BJ (cell line): ENCODE measurements at regions not wholly inside any gene's neighbourhood (a gene's known extent, or its start where the extent isn't known, plus 50 kb on each side); places are given as distances from the start of the nearest gene placed in this dataset.

ENCODE experiments used
- CTCF ChIA-PET: fragments of 350-600 bp; formaldehyde crosslinking; extraction: SDS; loops from one replicate; lab custom pipeline; 2021; ENCODE audit warnings: antibody characterized with exemption, inconsistent platforms; lab: Yijun Ruan, JAX
- POLR2A ChIA-PET: fragments of 300-600 bp; sonication (Branson Sonifier 250); formaldehyde crosslinking; extraction: SDS; loops from one replicate; lab custom pipeline; 2021; ENCODE audit warnings: antibody characterized with exemption; lab: Charles Lee
- DNase-seq: peaks from one replicate; pipeline ENCODE4 v3.0.0-alpha.2; 2011; ENCODE audit warnings: low read depth
- H3K27me3 ChIP-seq: 2 replicates; pipeline ENCODE4 v1.6.0; 2011; ENCODE audit warnings: low read length; ENCODE audit not compliant: control insufficient read depth, insufficient read depth
- H3K36me3 ChIP-seq: 2 replicates; pipeline ENCODE4 v1.5.1; 2011; ENCODE audit warnings: low read length; ENCODE audit not compliant: control insufficient read depth, insufficient read depth
- H3K4me3 ChIP-seq: 2 replicates; pipeline ENCODE4 v1.5.1; 2011; ENCODE audit warnings: low read depth, mild to moderate bottlenecking, control low read depth, low read length
- CTCF ChIP-seq: IDR thresholded peaks from 2 replicates; pipeline ENCODE4 v1.5.1; 2011; ENCODE audit warnings: low read depth, mild to moderate bottlenecking, control low read depth, inconsistent platforms, low read length, moderate library complexity; ENCODE audit not compliant: insufficient read depth

GRCh38 chr1:47587891-47588582 is 150.2 kb downstream of the FOXD2 start:
- ChIA-PET CTCF (interaction anchor here (0.6 to 1.3 kb wide), 2 partner anchors 8 to 136 kb away, joined by 3 to 6 read pairs; no protein-coding TSS in a partner anchor), POLR2A (no interaction called here)
- DNase-seq, result no peak
- Histone ChIP-seq H3K4me3 (no peak overlapping the region), H3K27me3 (peaks cover 6% of the 10 kb centered on the region), H3K36me3 (no peaks in the 10 kb centered on the region)
- no peak for TF ChIP-seq CTCF

- ChIA-PET POLR2A (no interaction called here), CTCF (no interaction called here)
- DNase-seq, result no peak
- Histone ChIP-seq H3K27me3 (peaks cover 8% of the 10 kb centered on the region), H3K36me3 (no peaks in the 10 kb centered on the region), H3K4me3 (no peak overlapping the region)
- no peak for TF ChIP-seq CTCF
These were observed 152.8 kb downstream of the FOXD2 start for GRCh38 chr1:47590523-47591225.

GRCh38 chr1:47591801-47592200 is 154.0 kb downstream of the FOXD2 start:
- no peak overlapping the region for H3K4me3 ChIP-seq
- no peak for TF ChIP-seq CTCF
- no peaks in the 10 kb centered on the region for H3K36me3 ChIP-seq
- H3K27me3 ChIP-seq, result peaks cover 8% of the 10 kb centered on the region
- CTCF ChIA-PET, result no interaction called here
- POLR2A ChIA-PET, result no interaction called here
- DNase-seq, result no peak

- DNase-seq, result no peak
- no peak for TF ChIP-seq CTCF
- CTCF ChIA-PET, result no interaction called here
- Histone ChIP-seq H3K36me3 (no peaks in the 10 kb centered on the region), H3K27me3 (peaks cover 8% of the 10 kb centered on the region), H3K4me3 (no peak overlapping the region)
- POLR2A ChIA-PET, result no interaction called here
These were observed 154.6 kb downstream of the FOXD2 start for GRCh38 chr1:47592296-47593012.

GRCh38 chr1:47593013-47593568 is 155.2 kb downstream of the FOXD2 start:
- peaks cover 8% of the 10 kb centered on the region for H3K27me3 ChIP-seq
- no peak for TF ChIP-seq CTCF
- ChIA-PET CTCF (no interaction called here), POLR2A (no interaction called here)
- no peaks in the 10 kb centered on the region for H3K36me3 ChIP-seq
- no peak overlapping the region for H3K4me3 ChIP-seq
- DNase-seq, result no peak
